HG02763 (cell line): ENCODE measurements at regions not wholly inside any gene's neighbourhood (a gene's known extent, or its start where the extent isn't known, plus 50 kb on each side); places are given as distances from the start of the nearest gene placed in this dataset.
"Not testable (repeated sequence)": the region's sequence is repeated elsewhere in the genome, so short reads cannot be mapped to it uniquely, and the experiment has no call there.

ENCODE experiments used
- ATAC-seq: cut with Tn5 transposase; IDR thresholded peaks from one replicate; pipeline ENCODE4 v1.9.1; 2021; ENCODE audit warnings: mild to moderate bottlenecking, moderate library complexity; ENCODE audit not compliant: unreplicated experiment

GRCh38 chr6:106749609-106750008 lies 120.2 kb downstream of the QRSL1 start:
- no peak for ATAC-seq

- no peak for ATAC-seq
Measured at GRCh38 chr6:106748547-106749207, 119.3 kb downstream of the QRSL1 start.

GRCh38 chr6:106747139-106747538 lies 117.8 kb downstream of the QRSL1 start:
- ATAC-seq = no peak

GRCh38 chr6:106746652-106747051 lies 117.3 kb downstream of the QRSL1 start:
- ATAC-seq = no peak

GRCh38 chr6:106745824-106746582 lies 116.6 kb downstream of the QRSL1 start:
- no peak for ATAC-seq

GRCh38 chr6:106745197-106745770 lies 115.9 kb downstream of the QRSL1 start:
- ATAC-seq = no peak

GRCh38 chr6:106744781-106745180 lies 115.4 kb downstream of the QRSL1 start:
- no peak for ATAC-seq

GRCh38 chr6:106744029-106744428 lies 114.7 kb downstream of the QRSL1 start:
- not testable (repeated sequence) for ATAC-seq

- ATAC-seq = no peak
Measured at GRCh38 chr6:106743612-106744011, 114.2 kb downstream of the QRSL1 start.

- no peak for ATAC-seq
Measured at GRCh38 chr6:106740287-106740686, 110.9 kb downstream of the QRSL1 start.

GRCh38 chr6:106739387-106739786 lies 110.0 kb downstream of the QRSL1 start:
- ATAC-seq = no peak

GRCh38 chr6:106736502-106736901 lies 107.1 kb downstream of the QRSL1 start:
- no peak for ATAC-seq

- no peak for ATAC-seq
Measured at GRCh38 chr6:106735828-106736227, 106.5 kb downstream of the QRSL1 start.

GRCh38 chr6:106735136-106735633 lies 105.8 kb downstream of the QRSL1 start:
- ATAC-seq = no peak

- no peak for ATAC-seq
Measured at GRCh38 chr6:106733386-106733785, 104.0 kb downstream of the QRSL1 start.

GRCh38 chr6:106732376-106732940 lies 103.1 kb downstream of the QRSL1 start:
- no peak for ATAC-seq

- ATAC-seq = no peak
Measured at GRCh38 chr6:106731843-106732160, 102.4 kb downstream of the QRSL1 start.

GRCh38 chr6:106731144-106731842 lies 101.9 kb downstream of the QRSL1 start:
- ATAC-seq = no peak

GRCh38 chr6:106730718-106731117 lies 101.3 kb downstream of the QRSL1 start:
- no peak for ATAC-seq

- ATAC-seq = no peak
Measured at GRCh38 chr6:106730264-106730663, 100.9 kb downstream of the QRSL1 start.

- no peak for ATAC-seq
Measured at GRCh38 chr6:106729841-106730240, 100.5 kb downstream of the QRSL1 start.
